GM12875 (cell line): ENCODE measurements at regions not wholly inside any gene's neighbourhood (a gene's known extent, or its start where the extent isn't known, plus 50 kb on each side); places are given as distances from the start of the nearest gene placed in this dataset.
"Not testable (repeated sequence)": the region's sequence is repeated elsewhere in the genome, so short reads cannot be mapped to it uniquely, and the experiment has no call there.

Experiments used
- H3K4me3 ChIP-seq: one replicate; pipeline ENCODE4 v1.5.1; 2011; ENCODE audit warnings: low read depth, low read length, control low read depth
- TF ChIP-seq, protein P1 (sequence below): IDR thresholded peaks from 2 replicates; pipeline ENCODE4 v1.5.1; 2011; ENCODE audit warnings: low read depth, mild to moderate bottlenecking, control low read depth, inconsistent platforms, low read length, moderate library complexity, borderline replicate concordance; ENCODE audit not compliant: insufficient read depth

GRCh38 chr5:8557728-8558127 is 688.8 kb downstream of the MTRR start:
- H3K4me3 ChIP-seq: no peak overlapping the region
- TF ChIP-seq, protein P1, sequence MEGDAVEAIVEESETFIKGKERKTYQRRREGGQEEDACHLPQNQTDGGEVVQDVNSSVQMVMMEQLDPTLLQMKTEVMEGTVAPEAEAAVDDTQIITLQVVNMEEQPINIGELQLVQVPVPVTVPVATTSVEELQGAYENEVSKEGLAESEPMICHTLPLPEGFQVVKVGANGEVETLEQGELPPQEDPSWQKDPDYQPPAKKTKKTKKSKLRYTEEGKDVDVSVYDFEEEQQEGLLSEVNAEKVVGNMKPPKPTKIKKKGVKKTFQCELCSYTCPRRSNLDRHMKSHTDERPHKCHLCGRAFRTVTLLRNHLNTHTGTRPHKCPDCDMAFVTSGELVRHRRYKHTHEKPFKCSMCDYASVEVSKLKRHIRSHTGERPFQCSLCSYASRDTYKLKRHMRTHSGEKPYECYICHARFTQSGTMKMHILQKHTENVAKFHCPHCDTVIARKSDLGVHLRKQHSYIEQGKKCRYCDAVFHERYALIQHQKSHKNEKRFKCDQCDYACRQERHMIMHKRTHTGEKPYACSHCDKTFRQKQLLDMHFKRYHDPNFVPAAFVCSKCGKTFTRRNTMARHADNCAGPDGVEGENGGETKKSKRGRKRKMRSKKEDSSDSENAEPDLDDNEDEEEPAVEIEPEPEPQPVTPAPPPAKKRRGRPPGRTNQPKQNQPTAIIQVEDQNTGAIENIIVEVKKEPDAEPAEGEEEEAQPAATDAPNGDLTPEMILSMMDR: no peak

DNA sequence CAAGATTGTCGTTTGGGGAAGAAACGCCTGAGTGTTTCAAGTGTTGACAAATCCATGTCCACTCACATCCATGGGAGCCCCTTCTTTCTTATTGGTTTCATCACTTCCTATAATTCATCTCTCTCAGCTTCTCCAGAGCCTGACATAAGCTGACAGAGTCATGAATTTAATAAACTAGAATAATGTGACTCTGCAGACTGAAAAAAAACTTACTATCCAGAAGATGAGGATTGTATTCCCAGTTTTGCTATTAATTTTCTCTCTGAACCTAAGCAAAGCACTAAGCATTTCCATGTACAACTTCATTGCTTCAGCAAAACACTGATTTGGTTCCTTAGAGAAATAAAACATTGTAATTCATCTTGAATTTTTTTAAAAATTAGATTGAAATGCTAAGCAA is 691.8 kb downstream of the MTRR start:
- no peak overlapping the region for H3K4me3 ChIP-seq
- TF ChIP-seq, protein P1: no peak

GRCh38 chr5:8561224-8561840 is 692.4 kb downstream of the MTRR start:
- TF ChIP-seq, protein P1: no peak
- H3K4me3 ChIP-seq: no peak overlapping the region

- TF ChIP-seq, protein P1: no peak
- H3K4me3 ChIP-seq: no peak overlapping the region
These were observed 692.9 kb downstream of the MTRR start for GRCh38 chr5:8561854-8562253.

GRCh38 chr5:8563540-8563939 is 694.6 kb downstream of the MTRR start:
- H3K4me3 ChIP-seq: not testable (repeated sequence)

- H3K4me3 ChIP-seq: no peak overlapping the region
- TF ChIP-seq, protein P1: no peak
These were observed 699.9 kb downstream of the MTRR start for GRCh38 chr5:8568858-8569257.

DNA sequence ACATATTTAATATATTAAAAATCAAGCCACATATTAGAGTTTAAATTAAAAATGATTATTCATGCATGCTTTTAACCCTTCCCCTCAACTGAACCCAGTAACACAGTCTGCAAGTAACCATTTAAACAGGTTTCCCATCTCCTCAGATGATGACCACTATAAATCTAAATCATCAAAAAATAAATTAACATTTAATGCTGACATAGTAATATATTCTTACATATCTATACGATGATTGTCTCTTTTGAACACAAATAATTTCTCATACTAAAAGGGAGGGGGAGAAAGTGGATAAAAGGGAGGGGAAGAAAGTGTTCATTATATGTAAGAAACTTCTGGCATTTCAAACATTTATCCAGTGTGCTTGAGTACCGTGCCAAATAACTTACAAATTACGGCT is 701.6 kb downstream of the MTRR start:
- TF ChIP-seq, protein P1: no peak
- H3K4me3 ChIP-seq: no peak overlapping the region

GRCh38 chr5:8576178-8576577 is 707.2 kb downstream of the MTRR start:
- H3K4me3 ChIP-seq: no peak overlapping the region
- TF ChIP-seq, protein P1: no peak
